ENCODE measurements at regions not wholly inside any gene's neighbourhood (a gene's known extent, or its start where the extent isn't known, plus 50 kb on each side); places are given as distances from the start of the nearest gene placed in this dataset.

DNA sequence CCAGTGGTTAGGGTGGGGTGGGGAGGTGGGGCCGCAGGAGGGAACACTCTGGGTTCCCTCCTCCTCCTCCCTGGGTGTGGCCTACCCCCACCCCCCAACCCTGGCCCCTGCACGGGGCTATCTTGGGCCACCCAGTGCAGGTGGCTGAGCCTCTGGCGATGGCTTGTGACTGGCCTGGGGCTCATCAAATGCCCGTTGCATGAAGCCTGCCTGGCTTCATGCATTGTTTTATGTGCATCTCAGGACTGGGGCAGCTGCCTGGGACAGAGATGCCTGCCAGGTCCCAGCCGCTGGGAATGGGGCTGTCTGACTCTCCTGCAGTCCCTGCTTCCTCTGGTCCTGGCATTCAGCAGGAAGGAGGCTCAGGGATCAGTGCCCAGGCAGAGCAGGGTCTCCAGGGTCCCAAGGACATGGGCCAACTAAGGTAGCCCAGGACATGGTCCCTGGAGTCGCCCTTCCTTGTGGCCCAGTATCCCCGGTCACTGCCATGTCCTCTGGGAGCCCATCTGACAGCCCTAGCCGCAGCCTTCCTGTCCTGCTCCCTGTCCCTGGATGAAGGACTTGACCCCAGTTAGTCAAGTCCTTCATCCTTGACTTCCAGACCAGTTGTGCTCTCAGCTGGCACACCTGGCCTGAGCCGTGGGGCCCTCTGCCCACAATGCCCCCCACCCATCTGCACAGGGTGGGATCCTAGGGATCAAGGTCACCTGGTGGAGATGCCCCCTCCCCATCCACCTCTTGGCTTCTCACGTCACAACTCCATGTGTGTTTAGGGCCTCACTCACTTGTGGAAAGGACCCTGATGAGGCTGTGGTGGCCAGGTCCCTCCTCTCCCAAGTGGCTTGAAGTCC, 112.1 kb upstream of the FGF3 start:
- no peak for DNase-seq (ENCODE audit: low read depth in 2 of 2)

GRCh38 chr11:69931994-69932910, 113.0 kb upstream of the FGF3 start:
- no peak for DNase-seq (ENCODE audit: low read depth in 2 of 2)

GRCh38 chr11:69934861-69935494, 115.8 kb upstream of the FGF3 start:
- no peak for DNase-seq (ENCODE audit: low read depth in 2 of 2)

- DNase-seq (ENCODE audit: low read depth in 2 of 2) = no peak
Measured at GRCh38 chr11:69935941-69936505, 116.8 kb upstream of the FGF3 start.

GRCh38 chr11:69936771-69937170, 117.6 kb upstream of the FGF3 start:
- no peak for DNase-seq (ENCODE audit: low read depth in 2 of 2)

- no peak for DNase-seq (ENCODE audit: low read depth in 2 of 2)
Measured at GRCh38 chr11:69938206-69938605, 119.0 kb upstream of the FGF3 start.

- no peak for DNase-seq (ENCODE audit: low read depth in 2 of 2)
Measured at GRCh38 chr11:69939551-69940245, 120.5 kb upstream of the FGF3 start.

DNA sequence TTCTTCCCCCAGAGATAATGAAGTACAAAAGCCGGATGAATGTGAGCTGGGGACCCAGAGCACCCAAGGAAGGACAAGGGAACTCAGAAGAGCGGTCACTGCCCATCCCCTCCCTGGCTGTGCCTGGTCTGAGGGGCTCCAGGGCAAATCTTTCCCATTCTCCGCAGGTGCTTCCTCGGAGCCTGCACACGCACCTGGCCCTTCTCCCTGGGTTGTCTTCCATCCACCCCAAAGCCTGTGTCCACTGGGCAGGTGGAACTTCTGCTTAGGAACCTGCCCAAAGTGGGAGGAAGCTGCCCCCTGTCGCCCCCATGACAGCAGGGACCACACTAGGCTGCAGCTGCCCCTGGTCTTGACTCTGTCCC, 121.0 kb upstream of the FGF3 start:
- no peak for DNase-seq (ENCODE audit: low read depth in 2 of 2)

DNA sequence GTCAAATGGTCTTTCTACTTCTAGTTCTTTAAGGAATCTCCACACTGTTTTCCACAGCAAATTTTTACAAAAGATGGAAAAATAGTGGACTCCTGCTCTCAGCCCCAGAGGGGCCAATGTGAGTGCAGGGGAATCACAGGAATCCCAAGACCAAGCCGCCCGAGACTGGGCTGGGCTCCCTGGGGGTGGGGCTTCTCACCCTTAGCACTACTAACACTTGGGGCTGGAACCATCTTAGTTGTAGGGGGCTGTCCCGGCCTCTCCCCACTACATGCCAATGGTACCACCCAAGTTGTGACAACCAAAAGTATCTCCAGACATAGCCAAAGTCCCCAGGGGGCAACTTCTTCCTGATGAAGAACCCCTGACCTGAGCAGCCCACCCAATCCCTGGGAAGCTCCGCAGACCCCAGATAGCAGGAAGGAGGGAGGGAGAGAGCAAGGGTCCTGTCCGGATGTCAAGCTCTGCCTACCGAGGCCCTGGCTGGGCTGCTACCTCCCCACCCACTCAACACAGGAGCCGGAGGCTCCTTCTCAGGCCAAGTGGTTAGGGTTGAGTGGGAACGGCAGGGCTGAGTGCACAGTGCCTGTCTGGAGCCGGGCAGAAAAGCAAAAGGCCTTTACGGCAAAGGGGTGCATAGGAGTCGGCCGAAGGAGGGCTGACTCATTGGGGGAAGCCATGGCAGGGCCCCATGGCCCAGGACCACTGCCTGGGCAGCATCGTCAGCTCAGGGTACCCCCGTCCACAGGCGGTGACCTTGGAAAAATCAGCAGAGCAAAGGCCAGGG, 122.5 kb upstream of the FGF3 start:
- no peak for DNase-seq (ENCODE audit: low read depth in 2 of 2)

DNA sequence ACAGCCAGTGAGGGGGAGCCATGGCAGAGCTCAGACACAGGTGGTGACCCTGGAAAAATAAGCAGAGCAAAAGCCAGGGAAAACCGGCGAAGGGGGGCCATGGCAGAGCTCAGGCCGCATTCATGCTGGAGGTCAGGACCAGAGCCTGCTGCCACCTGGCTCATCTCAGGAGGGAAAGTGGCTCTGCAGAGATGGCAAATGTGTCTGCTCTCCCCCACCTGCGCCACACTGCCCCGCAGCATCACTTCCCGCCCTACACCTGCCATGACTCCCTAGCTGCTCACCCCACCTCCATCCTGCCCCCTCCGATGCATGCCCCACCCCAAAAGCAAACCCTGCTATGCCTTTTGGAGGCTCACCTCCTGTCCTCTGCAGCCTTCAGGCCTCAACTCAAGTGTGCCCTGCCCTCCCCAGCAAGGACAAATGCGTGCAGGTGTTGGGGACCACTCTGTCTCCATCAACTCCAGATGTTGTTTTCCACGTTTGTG, 123.2 kb upstream of the FGF3 start:
- no peak for DNase-seq (ENCODE audit: low read depth in 2 of 2)

DNA sequence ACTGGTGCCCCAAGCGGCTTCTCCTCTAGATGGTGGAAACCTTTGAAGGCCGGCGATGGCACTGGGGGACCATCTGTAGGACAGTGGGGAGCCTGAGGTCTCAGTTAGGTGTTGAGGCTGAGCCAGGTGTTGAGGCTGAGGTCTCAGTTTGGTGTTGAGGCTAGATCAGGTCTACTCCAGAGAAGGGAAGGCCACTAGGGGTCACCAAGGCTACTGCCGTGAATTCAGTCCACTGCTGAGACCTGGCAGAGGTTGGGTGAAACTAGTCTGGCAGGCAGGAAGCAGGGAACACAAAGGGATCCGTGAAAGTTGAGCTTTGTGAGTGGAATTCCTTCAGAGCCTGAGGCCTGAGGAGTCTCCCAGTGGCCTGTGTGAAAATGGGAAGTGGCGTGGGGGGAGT, 123.8 kb upstream of the FGF3 start:
- DNase-seq (ENCODE audit: low read depth in 2 of 2) = no peak

DNA sequence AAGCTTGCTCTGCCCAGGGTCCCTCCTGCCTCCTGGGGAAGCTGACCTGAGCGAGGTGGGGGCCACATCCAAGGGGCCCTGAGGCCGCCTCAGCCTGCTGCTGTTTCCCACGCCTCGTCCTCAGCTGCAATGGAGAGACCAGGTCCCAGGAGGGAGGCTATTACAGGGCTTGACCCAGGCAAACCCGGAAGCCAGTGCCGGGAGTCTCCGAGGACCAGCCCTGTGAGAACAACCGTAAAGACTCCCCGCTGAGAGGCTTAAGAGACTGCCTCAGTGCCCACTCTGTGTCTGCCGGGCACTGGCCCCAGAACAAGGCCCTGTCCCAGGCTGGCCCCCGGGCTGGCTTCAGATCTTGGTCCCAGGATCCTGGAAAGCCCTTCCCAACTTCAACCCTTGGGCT, 124.3 kb upstream of the FGF3 start:
- no peak for DNase-seq (ENCODE audit: low read depth in 2 of 2)

DNA sequence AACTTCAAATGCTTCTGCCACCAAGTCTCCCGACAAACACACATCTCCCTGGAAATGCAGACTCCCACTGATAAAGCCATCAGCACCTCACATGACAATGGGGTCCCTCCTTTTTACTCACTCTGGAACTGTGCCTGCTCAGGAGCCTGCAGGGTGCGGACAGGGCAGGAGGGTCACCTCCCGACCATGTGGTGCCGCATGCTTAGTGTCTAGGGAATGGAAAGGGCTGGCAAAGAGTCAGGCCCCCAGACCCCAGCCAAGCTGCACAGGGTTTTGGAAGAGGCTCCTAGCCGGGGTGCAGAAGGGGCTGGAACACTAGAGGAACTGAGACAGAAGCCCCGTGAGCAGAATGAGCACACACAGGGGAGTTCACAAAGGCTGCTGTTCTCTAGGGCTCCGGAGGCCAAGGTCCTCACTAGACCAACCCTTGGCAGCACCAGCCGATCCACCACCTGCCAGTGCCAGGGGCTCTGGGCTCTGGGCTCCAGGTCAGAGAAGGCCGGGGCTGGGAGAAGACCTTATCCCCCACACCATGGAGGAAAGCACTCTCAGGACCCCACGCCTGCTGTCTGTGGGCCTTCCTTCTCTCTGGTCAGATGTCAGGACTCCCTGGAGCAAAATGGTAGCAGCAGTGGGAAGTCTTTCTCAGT, 125.1 kb upstream of the FGF3 start:
- DNase-seq (ENCODE audit: low read depth in 2 of 2) = no peak

DNA sequence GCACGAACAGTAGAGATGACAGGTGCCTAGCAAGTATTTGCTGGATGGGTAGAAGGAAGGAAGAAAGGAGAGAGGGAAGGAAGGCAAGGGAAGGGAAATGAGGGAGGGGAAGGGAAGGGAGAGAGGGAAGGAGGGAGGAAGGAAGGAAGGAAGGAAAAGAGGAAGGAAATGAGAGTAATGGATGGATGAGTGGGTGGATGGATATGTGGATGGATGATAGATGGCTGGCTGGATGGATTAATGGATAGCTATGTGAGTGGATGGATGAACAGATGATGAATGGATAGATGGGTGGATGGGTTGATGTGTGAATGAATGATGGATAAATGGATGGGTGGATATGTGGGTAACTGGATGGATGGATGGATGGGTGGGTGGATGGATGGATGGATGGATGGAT, 125.9 kb upstream of the FGF3 start:
- DNase-seq (ENCODE audit: low read depth in 2 of 2) = no peak

DNA sequence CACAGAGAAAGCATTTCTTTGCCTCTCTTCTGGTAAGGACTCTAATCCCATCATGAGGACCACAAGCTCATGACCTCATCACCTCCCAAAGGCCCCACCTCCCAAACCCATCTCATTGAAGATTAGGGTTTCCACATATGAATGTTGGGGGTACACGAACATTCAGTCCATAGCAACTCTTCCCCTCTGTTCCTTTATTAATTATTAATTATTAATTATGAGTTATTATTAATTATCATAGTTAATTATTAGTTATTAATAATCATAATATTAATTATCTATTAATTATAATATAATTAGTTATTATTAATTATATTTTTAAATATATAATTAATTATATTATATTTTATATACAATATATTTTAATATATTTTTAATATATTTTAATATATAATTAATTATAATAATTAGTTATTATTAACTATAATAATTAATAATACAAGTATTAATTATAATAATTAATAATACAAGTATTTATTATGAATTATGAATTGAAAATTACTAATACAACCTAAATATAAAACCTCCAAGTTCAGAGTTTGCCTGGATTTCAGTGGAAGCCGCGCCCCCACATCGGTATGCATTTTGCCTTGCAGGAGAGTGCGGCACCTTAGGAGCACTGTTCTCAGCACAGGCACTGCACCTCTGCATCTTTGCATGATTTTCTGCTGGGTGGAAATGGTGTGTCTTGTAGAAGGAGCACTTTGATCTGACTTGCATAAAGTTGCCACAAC, 128.0 kb upstream of the FGF3 start:
- DNase-seq (ENCODE audit: low read depth in 2 of 2) = no peak

- DNase-seq (ENCODE audit: low read depth in 2 of 2) = no peak
Measured at GRCh38 chr11:69947793-69948255, 128.6 kb upstream of the FGF3 start.

DNA sequence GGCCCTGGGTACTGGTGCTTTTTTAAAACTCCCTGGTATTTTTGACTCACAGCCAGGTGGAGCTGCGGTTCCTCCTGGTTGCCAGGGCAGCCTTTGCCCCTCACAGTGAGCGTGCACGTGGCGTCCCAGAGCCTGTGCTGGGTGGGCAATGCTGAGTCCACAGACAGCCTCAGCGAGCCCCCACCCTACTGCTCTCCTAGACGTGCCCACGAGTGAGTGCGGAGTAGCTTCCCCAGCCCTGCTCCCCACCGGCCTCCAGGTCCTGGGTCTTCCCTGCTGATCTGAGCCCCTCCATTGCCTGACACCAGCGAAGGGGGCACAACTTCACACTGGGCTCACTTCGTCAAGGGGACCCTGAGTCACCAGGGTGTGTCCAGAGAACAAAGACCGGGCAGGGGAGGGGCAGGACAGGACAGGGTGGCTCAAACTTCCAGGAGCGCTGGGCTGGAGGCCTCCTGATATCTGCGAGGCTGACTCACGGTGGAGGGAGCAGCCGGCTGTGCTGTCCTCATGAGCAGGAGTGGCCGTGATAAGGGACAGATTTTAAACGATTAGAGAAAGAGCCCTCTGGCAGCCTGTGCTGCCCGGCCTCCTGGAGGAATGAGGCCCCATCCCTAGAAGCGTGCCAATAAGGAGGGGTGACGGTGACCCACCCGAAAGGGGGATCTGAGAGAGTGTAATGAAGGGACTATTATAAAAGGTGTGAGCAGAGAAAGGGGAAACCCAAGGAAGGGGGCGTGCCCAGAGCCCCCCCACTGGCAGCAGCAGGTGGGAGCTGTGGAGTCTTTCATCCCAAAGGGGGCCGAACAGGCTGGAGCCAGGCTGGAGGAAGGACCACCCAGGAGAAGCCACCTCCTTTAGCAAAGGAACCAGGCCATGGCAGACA, 129.3 kb upstream of the FGF3 start:
- DNase-seq (ENCODE audit: low read depth in 2 of 2) = no peak

- no peak for DNase-seq (ENCODE audit: low read depth in 2 of 2)
Measured at GRCh38 chr11:69949327-69949726, 128.8 kb upstream of the ANO1 start.
